NOMO-1 (cell line): ENCODE measurements at regions not wholly inside any gene's neighbourhood (a gene's known extent, or its start where the extent isn't known, plus 50 kb on each side); places are given as distances from the start of the nearest gene placed in this dataset.
"Not testable (repeated sequence)": the region's sequence is repeated elsewhere in the genome, so short reads cannot be mapped to it uniquely, and the experiment has no call there.

Experiments
- DNase-seq, 2 experiments: peaks; one replicate each; lab custom pipeline; 2025; ENCODE audit not compliant: unreplicated experiment in 2 of 2; lab: John Stamatoyannopoulos, UW

GRCh38 chr6:155828989-155829388, 373.4 kb upstream of the NOX3 start:
- DNase-seq = no peak

DNA sequence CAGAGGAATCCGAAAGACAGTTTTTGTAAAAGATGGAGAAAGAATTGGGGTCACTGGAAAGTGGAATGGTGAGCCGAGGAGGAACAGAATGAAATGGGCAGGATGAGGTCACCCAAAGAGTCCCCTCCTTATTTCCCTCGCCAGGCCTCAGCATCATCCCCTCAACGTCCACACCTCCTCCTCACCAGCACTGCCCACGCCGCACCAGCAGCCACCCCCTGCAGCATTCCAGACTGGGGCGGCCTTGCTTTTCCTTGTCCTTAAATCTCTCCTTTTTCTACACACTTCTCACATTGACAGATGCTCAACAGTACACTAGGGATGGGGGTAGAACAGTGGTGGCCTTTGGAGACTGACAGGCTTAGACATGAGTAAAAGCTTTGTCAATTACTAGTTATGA, 363.1 kb upstream of the NOX3 start:
- DNase-seq = no peak

GRCh38 chr6:155813548-155813947, 357.9 kb upstream of the NOX3 start:
- DNase-seq = no peak

GRCh38 chr6:155807243-155807642, 351.6 kb upstream of the NOX3 start:
- no peak for DNase-seq

DNA sequence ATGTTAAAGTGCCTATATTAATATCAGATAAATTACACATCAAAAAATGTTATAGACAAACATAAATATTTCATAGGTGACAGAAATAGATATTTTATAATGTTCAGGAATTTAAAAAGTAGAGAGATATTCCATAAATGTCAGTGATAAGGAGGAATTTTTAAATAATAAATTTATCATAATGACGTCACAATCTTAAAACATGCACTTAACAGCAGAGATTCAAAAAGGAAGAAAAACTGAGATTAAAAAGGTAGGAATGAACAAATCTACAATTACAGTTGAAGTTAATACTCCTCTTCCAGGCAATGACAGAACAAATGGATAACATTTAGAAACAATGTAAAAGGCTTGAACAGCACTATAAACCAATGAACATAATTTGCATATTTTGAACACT, 345.4 kb upstream of the NOX3 start:
- DNase-seq = no peak

DNA sequence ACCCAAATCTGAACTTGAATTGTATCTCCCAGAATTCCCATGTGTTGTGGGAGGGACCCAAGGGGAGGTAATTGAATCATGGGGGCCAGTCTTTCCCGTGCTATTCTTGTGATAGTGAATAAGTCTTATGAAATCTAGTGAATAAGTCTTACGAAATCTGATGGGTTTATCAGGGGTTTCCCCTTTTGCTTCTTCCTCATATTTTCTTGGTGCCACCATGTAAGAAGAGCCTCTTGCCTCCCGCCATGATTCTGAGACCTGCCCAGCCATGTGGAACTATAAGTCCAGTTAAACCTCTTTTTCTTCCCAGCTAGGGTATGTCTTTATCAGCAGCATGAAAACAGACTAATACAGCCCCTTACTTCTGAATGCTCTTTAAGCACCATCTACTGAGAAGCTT, 343.2 kb upstream of the NOX3 start:
- peak in 1 of 2 experiments; percentile 0 for DNase-seq

GRCh38 chr6:155795173-155795796, 339.6 kb upstream of the NOX3 start:
- no peak for DNase-seq

DNA sequence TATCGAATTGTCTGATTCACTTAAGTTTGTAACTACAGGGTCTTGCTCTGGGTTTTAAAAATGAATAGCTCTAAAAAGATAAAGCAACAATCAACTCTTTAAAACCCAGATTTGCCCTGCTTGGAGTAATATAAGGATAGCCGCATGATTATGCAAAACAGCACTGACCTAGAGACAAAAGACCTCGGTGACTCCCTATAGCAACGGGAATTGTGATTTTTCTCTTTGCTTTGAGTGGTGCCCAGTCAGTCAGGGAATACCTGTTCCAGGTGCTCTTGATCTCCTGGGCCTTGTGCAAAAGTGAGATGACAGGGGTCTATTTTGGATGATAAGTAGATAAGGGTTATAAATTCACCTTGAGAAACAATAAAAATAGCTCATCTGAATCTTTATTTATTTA, 336.3 kb upstream of the NOX3 start:
- DNase-seq = no peak

GRCh38 chr6:155791186-155791585, 335.5 kb upstream of the NOX3 start:
- DNase-seq = no peak

GRCh38 chr6:155787168-155787567, 331.5 kb upstream of the NOX3 start:
- no peak for DNase-seq

GRCh38 chr6:155786528-155786927, 330.9 kb upstream of the NOX3 start:
- no peak for DNase-seq

- no peak for DNase-seq
Measured at GRCh38 chr6:155782739-155783459, 327.3 kb upstream of the NOX3 start.

DNA sequence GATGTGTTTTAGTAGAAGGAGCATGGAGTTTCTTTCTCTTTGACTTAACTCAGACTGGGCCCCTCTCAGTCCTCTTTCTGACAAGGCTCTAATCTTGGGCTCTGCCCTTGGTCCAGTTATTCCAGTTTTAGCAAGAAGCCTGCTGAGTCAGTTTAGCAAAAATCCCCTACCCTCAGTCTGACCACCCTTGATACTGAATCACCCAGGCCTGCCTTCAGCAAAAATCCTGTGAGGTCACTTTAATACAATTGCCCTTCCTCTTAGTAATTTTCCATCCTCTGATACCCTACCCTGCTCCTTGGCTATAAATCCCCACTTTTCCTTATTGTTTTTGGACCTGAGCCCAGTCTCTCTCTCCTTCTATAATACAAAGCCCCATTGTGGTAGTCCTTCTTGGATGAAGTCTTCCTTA, 326.7 kb upstream of the NOX3 start:
- DNase-seq = no peak

- DNase-seq = no peak
Measured at GRCh38 chr6:155779456-155779855, 323.8 kb upstream of the NOX3 start.

GRCh38 chr6:155778336-155778735, 322.7 kb upstream of the NOX3 start:
- no peak for DNase-seq

DNA sequence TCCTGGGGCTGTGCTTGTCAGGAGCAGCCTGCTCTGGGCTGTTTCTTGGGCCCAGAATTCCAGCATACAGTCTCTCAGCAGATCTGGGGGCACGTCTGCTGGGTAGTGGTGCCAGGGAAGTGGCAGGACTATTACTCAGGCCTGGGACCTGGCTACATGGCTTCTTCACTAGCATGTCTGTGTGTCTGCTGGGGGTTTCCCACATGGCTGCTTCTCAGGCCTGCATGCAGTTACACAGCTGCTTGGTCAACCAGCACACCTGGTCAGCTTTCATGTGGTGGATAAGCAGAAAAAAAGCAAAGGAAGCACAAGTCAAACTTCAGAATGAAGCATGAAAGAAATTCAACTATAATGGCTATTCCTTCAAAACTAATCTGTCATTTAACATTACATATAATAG, 316.2 kb upstream of the NOX3 start:
- DNase-seq = no peak

- DNase-seq = no peak
Measured at GRCh38 chr6:155770856-155771255, 315.2 kb upstream of the NOX3 start.

- DNase-seq = no peak
Measured at GRCh38 chr6:155770313-155770712, 314.7 kb upstream of the NOX3 start.

DNA sequence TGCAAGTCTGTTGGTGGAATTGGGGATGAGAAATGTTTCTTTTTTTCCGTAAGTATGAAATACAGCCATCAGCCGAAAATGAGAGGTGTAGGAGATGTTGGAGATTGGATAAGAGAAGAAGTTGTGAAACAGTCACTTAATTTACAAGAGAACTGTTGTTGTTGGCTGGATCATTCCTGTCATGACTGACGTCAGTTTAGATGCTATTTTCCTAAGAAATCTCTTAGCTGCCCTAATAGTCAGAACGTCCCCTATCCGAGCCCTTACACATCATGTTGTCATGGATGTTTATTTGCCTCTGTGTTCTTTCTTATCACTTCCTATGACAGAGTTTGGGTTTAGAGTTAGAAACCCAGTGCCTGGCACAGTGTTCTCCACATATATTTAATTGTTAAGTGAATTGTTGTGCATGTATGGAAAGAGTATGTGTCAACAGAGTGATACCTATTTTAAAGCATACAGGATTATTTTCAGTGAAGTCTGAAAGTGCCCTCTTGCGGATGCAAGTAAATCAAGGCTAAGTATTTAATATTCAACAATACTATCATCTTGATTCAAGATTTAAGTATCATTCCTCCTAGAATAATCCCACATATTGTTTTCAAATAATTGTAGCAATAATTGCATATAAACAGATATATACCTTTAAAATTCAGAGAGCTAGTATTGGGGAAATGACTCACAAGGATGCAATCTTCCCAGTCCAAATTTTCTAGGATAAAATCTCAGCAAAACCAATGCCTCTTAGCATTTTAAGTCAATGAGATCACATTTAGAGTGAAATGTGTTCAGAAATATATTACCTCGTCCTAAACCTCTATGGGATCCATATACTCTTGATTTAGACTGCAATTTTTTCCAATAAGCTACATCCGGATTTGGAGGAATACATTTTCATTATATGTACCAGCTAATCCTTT, 309.9 kb upstream of the NOX3 start:
- no peak for DNase-seq

DNA sequence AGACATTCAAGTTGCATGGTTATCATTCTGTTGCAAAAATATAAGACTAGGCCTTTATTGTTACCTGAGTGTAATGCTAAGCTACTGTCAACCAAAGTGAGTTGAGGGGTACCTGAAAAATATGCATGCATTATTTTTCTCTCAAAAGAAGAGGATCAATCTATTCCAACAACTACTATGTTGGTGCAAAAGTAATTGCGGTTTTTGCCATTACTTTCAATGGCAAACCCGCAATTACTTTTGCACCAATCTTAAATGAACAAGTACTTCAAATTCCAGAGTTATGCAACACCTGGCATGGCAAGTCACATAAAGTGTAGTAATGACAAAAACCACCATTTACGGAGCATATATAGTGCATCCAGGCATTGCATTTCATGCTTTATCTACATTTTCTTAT, 307.0 kb upstream of the NOX3 start:
- no peak for DNase-seq

DNA sequence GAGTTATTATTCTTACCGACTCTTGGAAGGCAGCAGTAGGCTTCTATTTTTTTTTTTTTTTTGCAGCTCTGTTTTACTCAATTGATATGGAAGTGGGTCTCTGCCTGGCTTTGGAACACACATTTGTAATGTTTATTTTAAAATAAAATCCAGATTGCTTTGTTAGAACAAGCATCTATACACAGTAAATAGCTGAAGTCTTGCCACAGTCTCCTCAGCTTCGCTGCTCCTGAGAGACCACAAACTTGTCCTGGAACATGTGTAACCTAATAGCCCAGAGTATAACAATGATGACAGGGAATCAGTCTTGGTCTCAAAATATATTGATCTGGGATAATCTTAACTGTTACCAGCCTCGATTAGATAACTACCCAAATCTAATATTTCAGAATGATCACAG, 299.8 kb upstream of the NOX3 start:
- no peak for DNase-seq

DNA sequence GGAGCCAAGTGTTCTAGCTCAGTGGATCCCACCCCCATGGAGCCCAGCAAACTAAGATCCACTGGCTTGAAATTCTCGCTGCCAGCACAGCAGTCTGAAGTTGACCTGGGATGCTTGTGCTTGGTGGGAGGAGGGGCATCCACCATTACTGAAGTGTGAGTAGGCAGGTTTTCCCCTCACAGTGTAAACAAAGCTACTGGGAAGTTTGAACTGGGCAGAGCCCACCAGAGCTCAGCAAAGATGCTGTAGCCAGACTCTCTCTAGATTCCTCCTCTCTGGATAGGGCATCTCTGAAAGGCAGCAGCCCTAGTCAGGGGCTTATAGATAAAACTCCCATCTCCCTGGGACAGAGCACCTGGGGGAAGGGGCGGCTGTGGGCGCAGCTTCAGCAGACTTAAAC, 293.1 kb upstream of the NOX3 start:
- DNase-seq = not testable (repeated sequence)
